NCI-H748 (cell line): ENCODE measurements at regions not wholly inside any gene's neighbourhood (a gene's known extent, or its start where the extent isn't known, plus 50 kb on each side); places are given as distances from the start of the nearest gene placed in this dataset.
"Not testable (repeated sequence)": the region's sequence is repeated elsewhere in the genome, so short reads cannot be mapped to it uniquely, and the experiment has no call there.

Source experiments
- DNase-seq: peaks from one replicate; lab custom pipeline; 2025; ENCODE audit not compliant: unreplicated experiment; lab: John Stamatoyannopoulos, UW

DNA sequence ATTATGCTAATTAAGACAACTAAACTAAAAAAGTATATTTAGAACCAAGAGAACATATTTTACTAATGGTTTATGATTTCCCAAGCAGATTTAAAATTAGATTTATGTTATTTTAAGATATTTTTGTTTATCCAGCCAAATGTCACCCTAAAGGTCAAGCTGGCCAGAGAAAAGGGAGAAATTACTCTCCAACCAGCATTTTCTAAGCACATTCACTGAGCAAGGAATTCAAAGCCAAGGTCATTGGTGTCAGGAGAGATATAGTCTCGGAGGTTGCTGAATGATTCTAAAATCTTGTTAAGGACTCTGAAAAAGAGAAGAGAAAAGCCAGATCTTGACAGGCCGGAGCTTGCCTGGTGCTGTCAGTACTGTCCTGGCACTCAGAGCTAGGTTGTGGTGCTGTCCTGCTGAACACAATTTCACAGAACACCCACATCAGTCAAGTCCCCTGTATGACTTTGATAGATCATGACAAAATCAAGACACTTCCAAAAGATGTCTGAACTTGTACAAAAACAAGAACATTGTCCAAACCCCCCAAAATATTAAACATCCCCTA is 222.3 kb upstream of the SMLR1 start:
- no peak for DNase-seq

DNA sequence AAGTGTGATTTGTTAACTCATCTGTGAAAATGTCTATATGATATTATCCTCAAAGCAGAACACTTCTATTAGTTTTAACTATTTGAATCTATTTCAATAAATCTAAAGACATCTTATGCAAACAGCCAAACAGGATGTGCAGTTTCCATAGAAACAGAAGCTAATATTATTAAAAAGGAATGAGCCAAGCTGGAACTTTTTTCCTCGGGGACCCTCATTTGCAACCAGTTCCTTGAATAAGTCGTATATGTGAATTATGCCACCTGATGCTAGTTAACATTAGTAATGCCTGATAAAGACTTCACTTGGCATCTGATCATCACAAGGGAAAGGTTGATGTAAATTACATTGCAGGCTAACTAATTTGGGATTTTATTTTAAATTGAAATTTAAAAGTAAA is 216.9 kb upstream of the SMLR1 start:
- DNase-seq = no peak

DNA sequence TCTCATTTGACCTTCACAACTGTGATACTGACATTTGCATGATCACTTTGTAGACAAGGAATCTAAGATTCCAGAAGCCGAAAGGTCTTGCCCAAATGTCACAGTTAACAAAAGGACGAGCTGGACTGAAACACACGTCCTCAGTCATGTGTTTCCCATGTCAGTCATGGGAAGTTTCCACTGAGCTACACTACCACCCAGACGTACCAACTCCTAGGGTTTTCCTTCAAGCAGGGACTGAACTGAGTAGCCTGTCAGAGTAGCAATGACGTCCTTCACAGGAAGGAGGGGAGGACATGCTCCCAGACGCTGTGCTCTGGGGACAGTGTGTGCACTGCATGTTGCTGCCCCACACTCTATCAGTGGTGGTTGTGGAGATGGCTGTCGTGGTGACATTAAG is 215.8 kb upstream of the SMLR1 start:
- DNase-seq = no peak

- no peak for DNase-seq
Observed at GRCh38 chr6:130613176-130613575, 214.0 kb upstream of the SMLR1 start.

DNA sequence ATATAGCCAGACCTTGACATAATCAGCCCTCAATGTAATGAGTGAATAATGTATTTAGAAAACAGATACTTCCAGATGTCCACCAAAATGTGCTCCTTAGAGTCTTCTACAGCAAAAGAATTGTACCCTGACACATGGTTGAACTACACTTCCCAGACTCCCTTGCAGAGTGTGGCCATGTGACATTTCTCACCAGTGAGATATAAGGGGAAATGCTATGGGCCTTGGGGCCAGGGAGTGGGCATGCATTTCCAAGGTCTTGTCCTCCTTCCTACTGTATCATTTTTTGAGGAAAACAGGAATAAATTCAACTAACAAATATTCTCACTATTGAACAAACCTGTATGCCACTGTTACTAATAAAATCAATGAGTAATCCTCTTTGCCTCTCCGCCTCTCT is 211.4 kb upstream of the SMLR1 start:
- no peak for DNase-seq

DNA sequence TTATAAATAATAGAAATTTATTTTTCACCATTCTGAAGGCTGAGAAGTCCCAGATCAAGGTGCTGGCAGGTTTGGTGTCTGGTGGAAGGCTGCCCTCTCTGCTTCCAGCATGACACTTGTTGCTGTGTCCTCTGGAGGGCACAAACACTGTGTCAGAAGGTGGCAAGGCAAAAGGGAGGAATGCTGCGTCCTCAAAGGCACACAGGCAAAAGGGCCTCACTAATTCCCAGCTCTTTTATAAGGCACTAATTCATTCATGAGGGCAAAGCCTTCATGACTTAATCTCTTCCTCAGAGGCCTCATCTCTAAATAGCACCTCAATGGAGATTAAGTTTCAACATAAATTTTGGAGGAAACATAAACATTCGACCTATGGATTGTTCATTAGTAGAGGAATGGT is 209.5 kb upstream of the SMLR1 start:
- no peak for DNase-seq

DNA sequence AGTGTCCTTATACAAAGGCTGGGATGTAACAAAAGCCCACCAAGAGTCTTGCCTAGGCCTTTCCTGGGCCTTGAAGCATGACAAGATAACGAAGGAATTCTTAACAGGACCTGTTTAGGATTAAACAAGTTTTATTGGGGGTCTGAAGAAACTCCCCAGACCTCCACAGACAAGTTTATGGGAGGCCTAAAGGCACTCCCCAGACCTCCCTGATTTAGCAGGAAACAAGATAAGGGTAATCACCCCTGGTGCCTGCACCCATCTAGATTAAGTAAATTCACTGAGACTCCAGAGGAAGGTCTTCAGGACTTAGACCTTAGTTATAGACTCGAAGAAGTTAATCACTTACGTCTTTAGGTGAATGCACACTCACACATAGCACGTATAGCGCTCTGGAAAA is 208.4 kb upstream of the SMLR1 start:
- not testable (repeated sequence) for DNase-seq

GRCh38 chr6:130620338-130620781 is 206.8 kb upstream of the SMLR1 start:
- DNase-seq = no peak

DNA sequence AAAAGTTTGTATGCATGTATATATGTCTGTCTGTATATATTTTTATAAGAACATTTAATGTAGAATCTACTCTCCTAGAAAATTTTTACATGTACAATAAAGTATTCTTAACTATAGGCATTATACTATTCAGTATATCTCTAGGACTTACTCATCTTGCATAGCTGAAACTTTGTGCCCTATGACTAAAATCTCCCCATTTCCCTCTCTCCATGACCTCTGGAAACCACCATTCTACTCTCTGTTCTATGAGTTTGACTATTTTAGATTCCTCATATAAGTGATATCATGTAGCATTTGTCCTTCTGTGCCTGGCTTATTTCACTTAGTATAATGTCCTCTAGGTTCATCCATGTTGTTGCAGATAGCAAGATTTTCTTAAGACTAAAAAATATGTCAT is 205.1 kb upstream of the SMLR1 start:
- no peak for DNase-seq

GRCh38 chr6:130624046-130624445 is 203.2 kb upstream of the SMLR1 start:
- no peak for DNase-seq

DNA sequence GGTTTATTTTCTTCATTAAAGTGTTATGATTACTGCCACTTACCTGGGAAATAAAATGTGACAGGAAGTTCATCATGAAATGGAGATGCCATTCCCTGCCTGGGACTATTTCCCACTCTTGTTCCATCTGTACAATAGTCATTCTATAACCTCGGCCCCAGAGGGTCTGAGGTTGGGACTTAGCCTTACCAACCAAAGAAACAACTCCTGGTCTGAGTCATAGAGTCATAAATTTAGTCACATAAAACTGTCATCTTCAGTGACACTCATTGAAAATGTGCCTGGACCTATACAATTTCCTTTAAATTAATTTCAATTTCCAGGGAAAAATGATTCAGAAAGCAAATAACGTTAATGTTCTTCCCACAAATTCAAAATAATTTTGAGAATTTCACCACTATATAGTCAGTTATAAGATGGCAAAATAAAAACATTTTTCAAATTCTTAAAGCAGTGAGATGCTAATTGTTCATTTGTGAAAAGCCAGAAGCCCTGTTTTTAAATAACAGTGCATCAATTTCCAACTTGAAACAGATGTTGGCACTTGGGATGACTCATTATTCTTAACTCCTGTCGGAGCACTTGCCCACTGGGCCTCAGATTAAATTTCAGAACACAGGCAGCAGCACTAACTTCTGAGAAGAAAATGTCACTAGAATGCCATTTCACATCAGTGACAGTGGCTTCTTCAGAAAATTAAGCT is 201.2 kb upstream of the SMLR1 start:
- no peak for DNase-seq

DNA sequence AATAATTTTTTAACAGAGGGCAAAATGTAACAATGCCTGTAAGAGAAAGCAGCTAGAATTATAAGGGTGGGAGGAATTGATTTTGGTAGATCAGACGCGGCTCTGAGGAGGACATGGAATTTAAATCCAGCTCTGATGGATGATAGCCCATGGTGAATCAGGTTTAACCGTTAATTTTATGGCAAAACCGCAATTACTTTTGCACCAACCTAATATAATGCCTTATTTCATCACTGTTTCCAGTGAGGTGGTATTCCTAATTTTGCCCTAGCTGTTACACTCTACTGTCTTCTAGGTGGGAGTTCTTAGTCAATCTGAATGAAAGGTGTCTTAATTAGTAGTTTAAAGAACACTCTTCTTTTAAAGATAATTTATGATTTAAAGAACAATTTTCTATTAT is 198.3 kb upstream of the SMLR1 start:
- no peak for DNase-seq

DNA sequence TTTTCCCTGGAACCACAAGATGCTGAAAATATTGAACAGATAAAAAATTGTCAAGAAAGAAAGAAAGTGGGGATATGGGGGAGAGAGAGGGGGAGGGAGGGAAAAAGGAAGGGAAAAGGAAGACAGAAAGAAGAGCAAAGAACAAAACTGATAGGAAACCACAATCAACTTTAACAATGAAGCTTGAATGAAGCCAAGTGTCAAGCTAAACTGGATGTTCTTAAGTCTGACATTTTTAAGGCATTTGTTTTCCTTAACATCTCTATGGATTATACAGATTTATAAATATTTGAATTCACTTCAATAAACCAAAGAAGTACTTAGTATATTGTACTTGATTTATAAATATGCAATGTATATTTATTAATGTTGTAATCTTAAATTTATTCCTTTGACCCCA is 197.6 kb upstream of the SMLR1 start:
- no peak for DNase-seq

- DNase-seq = peak; percentile 90
Observed at GRCh38 chr6:130632277-130632676, 194.9 kb upstream of the SMLR1 start.

DNA sequence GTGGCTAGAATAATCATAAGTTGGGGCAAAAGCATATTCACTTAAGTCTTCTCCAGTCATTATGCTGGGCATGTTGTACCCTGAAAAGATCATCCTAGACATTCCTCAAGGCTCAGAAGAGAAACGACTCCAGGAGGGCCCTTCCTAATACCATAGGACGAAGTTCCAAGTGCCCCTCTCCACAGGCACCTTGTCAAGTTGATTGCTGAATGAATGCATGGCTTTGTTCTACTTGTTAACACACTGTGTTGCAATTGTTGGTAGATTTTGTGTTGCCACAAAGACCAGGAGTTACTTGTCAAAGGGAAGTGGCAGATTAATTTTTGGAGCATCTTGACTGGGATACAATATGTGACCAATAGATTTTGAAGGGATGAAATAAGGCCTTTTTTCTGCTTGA is 194.3 kb upstream of the SMLR1 start:
- DNase-seq = peak; percentile 22

DNA sequence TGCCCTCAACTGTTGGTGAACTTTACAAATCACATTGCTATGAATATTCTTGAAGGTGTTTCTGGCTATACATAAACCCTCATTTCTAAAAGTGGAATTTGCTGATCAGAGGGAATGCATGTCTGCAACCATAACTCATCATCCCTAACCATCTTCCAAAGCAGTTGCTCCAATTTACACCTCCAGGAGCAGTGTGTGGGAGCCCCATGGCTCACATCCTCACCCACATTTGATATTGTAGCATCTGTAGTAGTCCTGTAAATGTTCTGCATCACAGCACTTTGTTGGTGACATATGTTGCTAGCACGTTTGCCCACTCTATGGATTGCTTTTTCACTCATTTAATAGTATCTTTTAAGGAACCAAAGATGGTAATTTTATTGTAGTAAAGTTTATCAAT is 183.8 kb upstream of the SMLR1 start:
- DNase-seq = no peak

GRCh38 chr6:130644175-130644574 is 183.0 kb upstream of the SMLR1 start:
- no peak for DNase-seq

- not testable (repeated sequence) for DNase-seq
Observed at GRCh38 chr6:130644769-130645168, 182.4 kb upstream of the SMLR1 start.

GRCh38 chr6:130647246-130647645 is 180.0 kb upstream of the SMLR1 start:
- no peak for DNase-seq

- DNase-seq = no peak
Observed at GRCh38 chr6:130655586-130655985, 171.6 kb upstream of the SMLR1 start.

- no peak for DNase-seq
Observed at GRCh38 chr6:130661077-130661476, 166.1 kb upstream of the SMLR1 start.

- no peak for DNase-seq
Observed at GRCh38 chr6:130666786-130667185, 160.4 kb upstream of the SMLR1 start.

DNA sequence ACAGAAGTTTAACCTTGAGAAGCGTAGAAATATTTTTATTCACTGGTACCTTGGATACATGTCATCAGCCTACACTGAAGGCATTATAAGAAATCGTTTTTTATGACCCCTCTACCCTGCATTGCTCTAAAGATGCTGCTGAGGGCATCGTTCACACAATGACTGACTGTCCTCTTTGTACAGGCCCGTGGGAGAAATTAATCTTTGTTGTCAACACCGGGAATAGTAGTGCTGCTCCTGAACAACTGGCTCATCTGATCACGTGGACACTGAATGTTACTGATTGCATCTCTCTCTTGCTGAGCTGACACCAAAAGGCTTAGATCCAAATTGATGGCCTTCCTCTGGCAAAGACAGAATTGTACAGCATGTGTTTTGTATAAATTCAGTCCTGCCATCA is 157.1 kb upstream of the SMLR1 start:
- DNase-seq = no peak
